Osteocyte (in vitro differentiated cells): ENCODE measurements at regions not wholly inside any gene's neighbourhood (a gene's known extent, or its start where the extent isn't known, plus 50 kb on each side); places are given as distances from the start of the nearest gene placed in this dataset.
A peak's percentile ranks its signal among the peaks of the same experiment; 100 is the strongest.
"Not testable (repeated sequence)": the region's sequence is repeated elsewhere in the genome, so short reads cannot be mapped to it uniquely, and the experiment has no call there.

Experiments used
- DNase-seq: peaks from one replicate; pipeline ENCODE4 v3.0.0; 2021; ENCODE audit warnings: mixed read lengths; ENCODE audit not compliant: unreplicated experiment; ENCODE audit errors: extremely low spot score
- H3K27ac Mint-ChIP-seq: one replicate; pipeline ENCODE4 v1.8.0; 2021; ENCODE audit warnings: mild to moderate bottlenecking, mixed read lengths; ENCODE audit not compliant: unreplicated experiment
- H3K27me3 Mint-ChIP-seq: one replicate; pipeline ENCODE4 v1.8.0; 2021; ENCODE audit warnings: mixed read lengths; ENCODE audit not compliant: unreplicated experiment
- H3K36me3 Mint-ChIP-seq: one replicate; pipeline ENCODE4 v1.8.0; 2021; ENCODE audit warnings: mixed read lengths; ENCODE audit not compliant: unreplicated experiment
- H3K4me1 Mint-ChIP-seq: one replicate; pipeline ENCODE4 v1.8.0; 2021; ENCODE audit warnings: mixed read lengths; ENCODE audit not compliant: unreplicated experiment
- H3K4me3 Mint-ChIP-seq: one replicate; pipeline ENCODE4 v1.8.0; 2021; ENCODE audit warnings: mild to moderate bottlenecking, moderate library complexity, mixed read lengths; ENCODE audit not compliant: unreplicated experiment
- H3K9me3 Mint-ChIP-seq: one replicate; pipeline ENCODE4 v1.8.0; 2021; ENCODE audit warnings: mixed read lengths; ENCODE audit not compliant: unreplicated experiment
- TF ChIP-seq, protein P1 (sequence below): fragments of 200-600 bp; sonication (generic); IDR thresholded peaks from 2 replicates; pipeline ENCODE4 v1.5.0; 2021; ENCODE audit warnings: antibody characterized with exemption, mild to moderate bottlenecking, moderate library complexity

- H3K9me3 Mint-ChIP-seq: peaks cover 5% of the 10 kb centered on the region
- peaks cover 3% of the 10 kb centered on the region for H3K36me3 Mint-ChIP-seq
- H3K4me1 Mint-ChIP-seq: peaks cover 26% of the 10 kb centered on the region
- no peak for DNase-seq
- H3K4me3 Mint-ChIP-seq: no peak overlapping the region
- no peak overlapping the region for H3K27ac Mint-ChIP-seq
- TF ChIP-seq, protein P1, sequence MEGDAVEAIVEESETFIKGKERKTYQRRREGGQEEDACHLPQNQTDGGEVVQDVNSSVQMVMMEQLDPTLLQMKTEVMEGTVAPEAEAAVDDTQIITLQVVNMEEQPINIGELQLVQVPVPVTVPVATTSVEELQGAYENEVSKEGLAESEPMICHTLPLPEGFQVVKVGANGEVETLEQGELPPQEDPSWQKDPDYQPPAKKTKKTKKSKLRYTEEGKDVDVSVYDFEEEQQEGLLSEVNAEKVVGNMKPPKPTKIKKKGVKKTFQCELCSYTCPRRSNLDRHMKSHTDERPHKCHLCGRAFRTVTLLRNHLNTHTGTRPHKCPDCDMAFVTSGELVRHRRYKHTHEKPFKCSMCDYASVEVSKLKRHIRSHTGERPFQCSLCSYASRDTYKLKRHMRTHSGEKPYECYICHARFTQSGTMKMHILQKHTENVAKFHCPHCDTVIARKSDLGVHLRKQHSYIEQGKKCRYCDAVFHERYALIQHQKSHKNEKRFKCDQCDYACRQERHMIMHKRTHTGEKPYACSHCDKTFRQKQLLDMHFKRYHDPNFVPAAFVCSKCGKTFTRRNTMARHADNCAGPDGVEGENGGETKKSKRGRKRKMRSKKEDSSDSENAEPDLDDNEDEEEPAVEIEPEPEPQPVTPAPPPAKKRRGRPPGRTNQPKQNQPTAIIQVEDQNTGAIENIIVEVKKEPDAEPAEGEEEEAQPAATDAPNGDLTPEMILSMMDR: no peak
- no peaks in the 10 kb centered on the region for H3K27me3 Mint-ChIP-seq
Observed at GRCh38 chr9:78905986-78906755, 609.2 kb downstream of the PSAT1 start.

DNA sequence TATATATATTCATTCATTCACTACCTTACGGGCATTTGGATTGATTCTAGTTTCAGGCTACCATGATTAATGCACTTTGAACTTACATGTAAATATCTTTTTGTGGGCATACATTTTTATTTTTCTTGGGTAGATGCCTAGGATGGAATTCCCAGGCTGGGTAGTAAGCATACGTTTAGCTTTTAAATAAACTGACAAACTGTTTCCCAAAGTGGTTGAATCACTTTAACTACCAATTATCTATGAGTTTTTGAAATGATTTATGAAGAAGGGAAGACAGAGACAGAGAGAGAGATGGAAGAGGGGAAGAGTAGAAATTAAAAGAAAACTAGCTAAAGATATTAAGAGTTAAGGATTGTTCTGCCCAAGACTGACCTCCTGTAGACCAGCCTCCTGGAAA, 612.6 kb downstream of the PSAT1 start:
- TF ChIP-seq, protein P1: no peak
- no peak overlapping the region for H3K4me3 Mint-ChIP-seq
- H3K4me1 Mint-ChIP-seq: peaks cover 14% of the 10 kb centered on the region
- peak overlapping the region; percentile 65 for H3K27ac Mint-ChIP-seq
- peaks cover 5% of the 10 kb centered on the region for H3K9me3 Mint-ChIP-seq
- no peaks in the 10 kb centered on the region for H3K27me3 Mint-ChIP-seq
- no peak for DNase-seq
- peaks cover 3% of the 10 kb centered on the region for H3K36me3 Mint-ChIP-seq

DNA sequence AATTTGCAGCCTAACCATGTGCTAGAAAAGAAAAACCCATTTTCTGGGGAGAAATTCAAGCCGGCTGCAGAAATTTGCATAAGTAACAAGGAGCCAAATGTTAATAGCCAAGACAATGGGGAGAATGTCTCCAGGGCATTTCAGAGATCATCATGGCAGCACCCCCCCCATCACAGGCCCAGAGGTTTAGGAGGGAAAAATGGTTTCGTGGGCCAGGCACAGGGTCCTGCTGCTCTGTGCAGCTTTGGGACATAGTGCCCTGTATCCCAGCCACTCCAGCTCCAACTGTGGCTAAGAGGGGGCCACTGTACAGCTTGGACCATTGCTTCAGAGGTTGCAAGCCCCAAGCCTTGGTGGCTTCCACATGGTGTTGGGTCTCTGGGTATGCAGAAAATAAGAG, 620.0 kb downstream of the PSAT1 start:
- Mint-ChIP-seq H3K4me1 (peaks cover 15% of the 10 kb centered on the region), H3K9me3 (peaks cover 24% of the 10 kb centered on the region)
- H3K36me3 Mint-ChIP-seq, H3K27me3 Mint-ChIP-seq, H3K4me3 Mint-ChIP-seq, DNase-seq, H3K27ac Mint-ChIP-seq: not testable (repeated sequence)

- peaks cover 15% of the 10 kb centered on the region for H3K4me1 Mint-ChIP-seq
- H3K9me3 Mint-ChIP-seq: peaks cover 24% of the 10 kb centered on the region
- TF ChIP-seq, protein P1: no peak
- H3K27me3 Mint-ChIP-seq: no peaks in the 10 kb centered on the region
- no peak overlapping the region for H3K4me3 Mint-ChIP-seq
- peaks cover 6% of the 10 kb centered on the region for H3K36me3 Mint-ChIP-seq
- no peak overlapping the region for H3K27ac Mint-ChIP-seq
- no peak for DNase-seq
Observed at GRCh38 chr9:78918976-78919375, 622.1 kb downstream of the PSAT1 start.

DNA sequence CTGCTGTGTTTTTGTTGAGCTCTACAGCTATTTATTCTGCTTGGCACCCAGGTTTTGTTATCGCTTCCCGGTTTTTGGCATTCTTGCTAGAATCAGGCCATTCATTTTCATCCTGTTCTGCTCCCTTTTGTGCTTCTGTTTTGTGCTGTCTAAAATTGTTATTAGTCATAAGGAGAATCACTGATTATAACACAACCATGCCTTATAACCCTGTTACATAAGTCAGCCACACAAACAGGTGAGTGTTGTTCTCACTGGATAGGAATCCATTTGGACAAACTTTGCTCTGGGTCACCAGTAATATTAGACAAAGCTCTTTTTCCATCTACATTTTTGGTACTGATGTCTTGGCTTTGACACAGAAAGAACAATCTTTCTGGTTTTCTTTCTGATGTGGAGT, 622.8 kb downstream of the PSAT1 start:
- TF ChIP-seq, protein P1: no peak
- Mint-ChIP-seq H3K36me3 (peaks cover 6% of the 10 kb centered on the region), H3K27me3 (no peaks in the 10 kb centered on the region), H3K4me3 (no peak overlapping the region), H3K9me3 (peaks cover 24% of the 10 kb centered on the region), H3K27ac (no peak overlapping the region), H3K4me1 (peaks cover 15% of the 10 kb centered on the region)
- no peak for DNase-seq
